Tibial nerve (tissue), 4 donors: ENCODE measurements at regions not wholly inside any gene's neighbourhood (a gene's known extent, or its start where the extent isn't known, plus 50 kb on each side); places are given as distances from the start of the nearest gene placed in this dataset.

ENCODE experiments used
- DNase-seq, 2 donors: peaks; one replicate each; pipeline ENCODE4 v3.0.0-alpha.2; 2019; ENCODE audit warnings: low spot score in 2 of 2
- H3K27ac ChIP-seq, 4 donors: fragments of 200-600 bp; sonication (generic) in 3 of 4; one replicate each; pipeline ENCODE4 v1.5.1; 2017 to 2019; ENCODE audit warnings: mild to moderate bottlenecking in 1 of 4
- H3K27me3 ChIP-seq, 2 donors: fragments of 200-600 bp; sonication (generic) in 1 of 2; one replicate each; pipeline versions ENCODE4 v1.5.1 to v1.6.0; 2017 to 2019
- H3K36me3 ChIP-seq, 3 donors: fragments of 200-600 bp; sonication (generic); one replicate each; pipeline ENCODE4 v1.5.1; 2018 to 2019
- H3K4me1 ChIP-seq, 4 donors: fragments of 200-600 bp; sonication (generic) in 3 of 4; one replicate each; pipeline ENCODE4 v1.5.1; 2017 to 2019
- H3K4me3 ChIP-seq, 4 donors: fragments of 200-600 bp; sonication (generic) in 3 of 4; one replicate each; pipeline ENCODE4 v1.5.1; 2017 to 2019; ENCODE audit warnings: mild to moderate bottlenecking in 1 of 4, moderate library complexity in 1 of 4
- H3K9me3 ChIP-seq, 4 donors: fragments of 200-600 bp; sonication (generic) in 3 of 4; one replicate each; pipeline ENCODE4 v1.5.1; 2017 to 2019
- CTCF ChIP-seq, 5 experiments: fragments of 200-600 bp in 3 of 5; fragments of 450-650 bp in 2 of 5; sonication (generic) in 3 of 5; IDR thresholded peaks; one replicate each; pipeline ENCODE4 v1.5.1; 2016 to 2019; ENCODE audit warnings: antibody characterized with exemption in 5 of 5, mild to moderate bottlenecking in 3 of 5, moderate library complexity in 2 of 5
- EP300 ChIP-seq, 2 donors: sonication (generic); formaldehyde crosslinking; IDR thresholded peaks; one replicate each; pipeline ENCODE4 v1.6.1; 2017; ENCODE audit warnings: antibody characterized with exemption in 2 of 2, mild to moderate bottlenecking in 1 of 2
- POLR2A ChIP-seq, 2 donors: fragments of 450-650 bp; IDR thresholded peaks; one replicate each; pipeline ENCODE4 v1.6.1; 2017; ENCODE audit warnings: antibody characterized with exemption in 2 of 2, mild to moderate bottlenecking in 2 of 2, moderate library complexity in 2 of 2
- WGBS, 2 donors: methylation state at CpG; one replicate each; pipeline ENCODE4 v1.1.5; 2018; 5-methylcytosine and 5-hydroxymethylcytosine counted together

GRCh38 chr6:48325701-48326100 is 214.7 kb upstream of the PTCHD4 start:
- DNase-seq: no peak
- WGBS, 2 donors: 77% methylated on average over 1 of the region's 1 CpG
- no peaks in the 10 kb centered on the region for H3K4me1 ChIP-seq
- no peaks in the 10 kb centered on the region for H3K9me3 ChIP-seq
- no peak overlapping the region for H3K27ac ChIP-seq
- TF ChIP-seq EP300 (IDR thresholded peaks at IDR 0.05) (no peak), POLR2A (IDR thresholded peaks at IDR 0.05) (no peak), CTCF (IDR thresholded peaks at IDR 0.05) (no peak)
- H3K36me3 ChIP-seq: no peaks in the 10 kb centered on the region
- H3K4me3 ChIP-seq: no peak overlapping the region
- no peaks in the 10 kb centered on the region for H3K27me3 ChIP-seq

GRCh38 chr6:48318670-48319069 is 207.7 kb upstream of the PTCHD4 start:
- no peak for DNase-seq
- Histone ChIP-seq H3K27ac (no peak overlapping the region), H3K27me3 (no peaks in the 10 kb centered on the region), H3K4me3 (no peak overlapping the region), H3K36me3 (no peaks in the 10 kb centered on the region), H3K4me1 (no peaks in the 10 kb centered on the region), H3K9me3 (no peaks in the 10 kb centered on the region)
- WGBS, 2 donors: 73 to 76% methylated on average over 5 of the region's 5 CpGs
- TF ChIP-seq POLR2A (IDR thresholded peaks at IDR 0.05) (no peak), CTCF (IDR thresholded peaks at IDR 0.05) (no peak), EP300 (IDR thresholded peaks at IDR 0.05) (no peak)

GRCh38 chr6:48315915-48316314 is 204.9 kb upstream of the PTCHD4 start:
- no peaks in the 10 kb centered on the region for H3K4me1 ChIP-seq
- H3K9me3 ChIP-seq: no peaks in the 10 kb centered on the region
- no peak for DNase-seq
- H3K4me3 ChIP-seq: no peak overlapping the region
- 49 to 50% methylated on average over 1 of the region's 1 CpG for WGBS, 2 donors
- TF ChIP-seq POLR2A (IDR thresholded peaks at IDR 0.05) (no peak), CTCF (IDR thresholded peaks at IDR 0.05) (no peak), EP300 (IDR thresholded peaks at IDR 0.05) (no peak)
- no peak overlapping the region for H3K27ac ChIP-seq
- no peaks in the 10 kb centered on the region for H3K36me3 ChIP-seq
- H3K27me3 ChIP-seq: no peaks in the 10 kb centered on the region

GRCh38 chr6:48315051-48315719 is 204.2 kb upstream of the PTCHD4 start:
- no peaks in the 10 kb centered on the region for H3K9me3 ChIP-seq
- no peak overlapping the region for H3K4me3 ChIP-seq
- no peak overlapping the region for H3K27ac ChIP-seq
- WGBS, 2 donors: 82 to 91% methylated on average over 5 of the region's 5 CpGs
- H3K4me1 ChIP-seq: no peaks in the 10 kb centered on the region
- no peaks in the 10 kb centered on the region for H3K27me3 ChIP-seq
- no peak for TF ChIP-seq POLR2A (IDR thresholded peaks at IDR 0.05)
- TF ChIP-seq EP300 (IDR thresholded peaks at IDR 0.05): no peak
- TF ChIP-seq CTCF (IDR thresholded peaks at IDR 0.05): no peak
- no peaks in the 10 kb centered on the region for H3K36me3 ChIP-seq
- DNase-seq: no peak

GRCh38 chr6:48311301-48311700 is 200.3 kb upstream of the PTCHD4 start:
- TF ChIP-seq EP300 (IDR thresholded peaks at IDR 0.05): no peak
- no peak for TF ChIP-seq CTCF (IDR thresholded peaks at IDR 0.05)
- TF ChIP-seq POLR2A (IDR thresholded peaks at IDR 0.05): no peak
- Histone ChIP-seq H3K27me3 (no peaks in the 10 kb centered on the region), H3K9me3 (no peaks in the 10 kb centered on the region), H3K4me1 (no peaks in the 10 kb centered on the region), H3K27ac (no peak overlapping the region), H3K36me3 (no peaks in the 10 kb centered on the region), H3K4me3 (no peak overlapping the region)
- no peak for DNase-seq
